Left lung (tissue), 4 donors: ENCODE measurements at regions not wholly inside any gene's neighbourhood (a gene's known extent, or its start where the extent isn't known, plus 50 kb on each side); places are given as distances from the start of the nearest gene placed in this dataset.

Source experiments
- ATAC-seq: fragments of 200-7000 bp; cut with Tn5 transposase; one replicate; pipeline ENCODE4 v1.9.1; 2020; ENCODE audit warnings: moderate library complexity
- DNase-seq, 4 donors: peaks; one replicate each; pipeline ENCODE4 v3.0.0-alpha.2; 2013 to 2020
- H3K27ac ChIP-seq, 2 donors: fragments of 200-600 bp; sonication (generic) in 1 of 2; one replicate each; pipeline versions ENCODE4 v1.5.0 to v1.8.0; 2020 to 2021
- H3K27me3 ChIP-seq, 2 donors: fragments of 200-600 bp; sonication (generic) in 1 of 2; one replicate each; pipeline versions ENCODE4 v1.5.0 to v1.8.0; 2020 to 2021
- H3K36me3 ChIP-seq, 2 donors: fragments of 200-600 bp; sonication (generic) in 1 of 2; one replicate each; pipeline versions ENCODE4 v1.5.0 to v1.8.0; 2020 to 2021
- H3K4me1 ChIP-seq, 2 donors: fragments of 200-600 bp; one replicate each; pipeline ENCODE4 v1.8.0; 2021
- H3K4me3 ChIP-seq, 2 donors: fragments of 200-600 bp; sonication (generic) in 1 of 2; one replicate each; pipeline versions ENCODE4 v1.5.0 to v1.8.0; 2020 to 2021; ENCODE audit warnings: mild to moderate bottlenecking in 1 of 2
- H3K9me3 ChIP-seq, 2 donors: fragments of 200-600 bp; sonication (generic) in 1 of 2; one replicate each; pipeline versions ENCODE4 v1.5.0 to v1.8.0; 2020 to 2021
- intact Hi-C, 2 donors: fragments of 100-400 bp; cut with DNase I; formaldehyde crosslinking; loops; one replicate each; pipeline versions ENCODE4 v1.11.2 to v1.14.2; 2022
- TF ChIP-seq, protein P1 (sequence below), 2 donors: fragments of 200-600 bp; sonication (generic) in 1 of 2; IDR thresholded peaks; one replicate each; pipeline versions ENCODE4 v1.5.0 to v1.8.0; 2021; ENCODE audit warnings: antibody characterized with exemption in 2 of 2
- donor health status: DM: no; HTN: yes; CAD: no.
- donor health status: DM: no; HTN: no; CAD: no.

DNA sequence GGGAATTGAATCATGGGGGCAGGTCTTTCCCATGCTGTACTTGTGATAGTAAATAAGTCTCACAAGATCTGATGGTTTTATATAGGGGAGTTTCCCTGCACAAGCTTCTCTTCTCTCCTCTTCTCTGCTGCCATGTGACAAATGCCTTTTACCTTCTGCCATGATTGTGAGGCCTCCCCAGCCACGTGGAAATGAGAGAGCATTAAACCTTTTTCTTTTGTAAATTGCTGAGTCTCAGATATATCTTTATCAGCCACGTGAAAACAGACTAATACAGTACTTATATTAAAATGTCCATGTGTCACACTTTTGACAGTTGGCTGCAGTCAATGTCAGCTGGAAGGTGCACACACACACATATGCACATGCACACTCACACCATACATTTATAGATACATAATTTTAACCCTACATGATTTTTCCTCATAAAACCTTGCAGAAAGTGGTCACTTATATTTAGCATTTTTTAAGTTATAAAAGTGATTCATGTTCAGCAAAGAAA lies 128.9 kb downstream of the OTOR start:
- Histone ChIP-seq H3K4me1 (no peaks in the 10 kb centered on the region), H3K9me3 (peaks cover 0 to 2% of the 10 kb centered on the region in 2 donors), H3K27me3 (no peaks in the 10 kb centered on the region), H3K36me3 (no peaks in the 10 kb centered on the region), H3K27ac (no peak overlapping the region), H3K4me3 (no peak overlapping the region)
- intact Hi-C loops: no loop called here
- DNase-seq: no peak
- TF ChIP-seq, protein P1, sequence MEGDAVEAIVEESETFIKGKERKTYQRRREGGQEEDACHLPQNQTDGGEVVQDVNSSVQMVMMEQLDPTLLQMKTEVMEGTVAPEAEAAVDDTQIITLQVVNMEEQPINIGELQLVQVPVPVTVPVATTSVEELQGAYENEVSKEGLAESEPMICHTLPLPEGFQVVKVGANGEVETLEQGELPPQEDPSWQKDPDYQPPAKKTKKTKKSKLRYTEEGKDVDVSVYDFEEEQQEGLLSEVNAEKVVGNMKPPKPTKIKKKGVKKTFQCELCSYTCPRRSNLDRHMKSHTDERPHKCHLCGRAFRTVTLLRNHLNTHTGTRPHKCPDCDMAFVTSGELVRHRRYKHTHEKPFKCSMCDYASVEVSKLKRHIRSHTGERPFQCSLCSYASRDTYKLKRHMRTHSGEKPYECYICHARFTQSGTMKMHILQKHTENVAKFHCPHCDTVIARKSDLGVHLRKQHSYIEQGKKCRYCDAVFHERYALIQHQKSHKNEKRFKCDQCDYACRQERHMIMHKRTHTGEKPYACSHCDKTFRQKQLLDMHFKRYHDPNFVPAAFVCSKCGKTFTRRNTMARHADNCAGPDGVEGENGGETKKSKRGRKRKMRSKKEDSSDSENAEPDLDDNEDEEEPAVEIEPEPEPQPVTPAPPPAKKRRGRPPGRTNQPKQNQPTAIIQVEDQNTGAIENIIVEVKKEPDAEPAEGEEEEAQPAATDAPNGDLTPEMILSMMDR (IDR thresholded peaks at IDR 0.05): no peak
- no peak for ATAC-seq

DNA sequence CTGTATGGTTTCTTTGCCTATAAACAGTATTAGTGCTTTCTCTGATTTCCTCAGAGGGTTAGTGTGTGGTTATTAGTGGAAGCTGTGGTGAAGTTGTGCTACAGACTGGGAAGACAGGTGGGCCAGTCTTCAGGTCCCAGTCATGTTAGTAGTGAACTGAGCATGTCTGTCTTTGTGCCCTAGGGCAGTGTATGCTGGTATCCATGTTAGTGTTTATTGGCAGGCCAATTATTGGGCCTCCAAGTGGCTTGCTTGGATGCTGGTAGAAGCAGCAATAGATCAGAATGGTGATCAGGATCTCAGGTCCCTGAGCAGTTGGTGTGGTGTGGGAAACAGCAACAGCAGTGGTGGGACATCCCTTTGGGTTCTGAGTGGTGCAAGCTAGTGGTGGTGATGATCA lies 137.6 kb downstream of the OTOR start:
- intact Hi-C loops: no loop called here
- Histone ChIP-seq H3K36me3 (no peaks in the 10 kb centered on the region), H3K4me3 (no peak overlapping the region), H3K4me1 (no peaks in the 10 kb centered on the region), H3K27me3 (no peaks in the 10 kb centered on the region), H3K9me3 (peaks cover 0 to 7% of the 10 kb centered on the region in 2 donors), H3K27ac (no peak overlapping the region)
- DNase-seq: no peak
- TF ChIP-seq, protein P1 (IDR thresholded peaks at IDR 0.05): no peak
- no peak for ATAC-seq

- no peaks in the 10 kb centered on the region for H3K27me3 ChIP-seq
- H3K27ac ChIP-seq: no peak overlapping the region
- peak; percentile 82 for ATAC-seq
- intact Hi-C loops: no loop called here
- no peaks in the 10 kb centered on the region for H3K4me1 ChIP-seq
- no peaks in the 10 kb centered on the region for H3K9me3 ChIP-seq
- no peaks in the 10 kb centered on the region for H3K36me3 ChIP-seq
- H3K4me3 ChIP-seq: no peak overlapping the region
- no peak for DNase-seq
- TF ChIP-seq, protein P1 (IDR thresholded peaks at IDR 0.05): no peak
Observed at GRCh38 chr20:16898433-16898832, 150.3 kb downstream of the OTOR start.

GRCh38 chr20:16902662-16903061 lies 154.5 kb downstream of the OTOR start:
- TF ChIP-seq, protein P1 (IDR thresholded peaks at IDR 0.05): no peak
- Histone ChIP-seq H3K4me3 (no peak overlapping the region), H3K27ac (no peak overlapping the region), H3K4me1 (no peaks in the 10 kb centered on the region), H3K27me3 (no peaks in the 10 kb centered on the region), H3K9me3 (peaks cover 0 to 1% of the 10 kb centered on the region in 2 donors), H3K36me3 (no peaks in the 10 kb centered on the region)
- intact Hi-C loops: no loop called here
- ATAC-seq (peak; percentile 79), DNase-seq (peak in 3 of 4 donors; percentile 3 to 59 (median 41))

GRCh38 chr20:16904751-16905150 lies 156.6 kb downstream of the OTOR start:
- H3K4me1 ChIP-seq: no peaks in the 10 kb centered on the region
- ATAC-seq: no peak
- H3K27me3 ChIP-seq: no peaks in the 10 kb centered on the region
- H3K27ac ChIP-seq: no peak overlapping the region
- TF ChIP-seq, protein P1 (IDR thresholded peaks at IDR 0.05): no peak
- H3K36me3 ChIP-seq: no peaks in the 10 kb centered on the region
- H3K9me3 ChIP-seq: peaks cover 0 to 7% of the 10 kb centered on the region in 2 donors
- no peak for DNase-seq
- intact Hi-C loops: no loop called here
- no peak overlapping the region for H3K4me3 ChIP-seq
